Heart right ventricle (tissue), 16 donors: ENCODE measurements at regions not wholly inside any gene's neighbourhood (a gene's known extent, or its start where the extent isn't known, plus 50 kb on each side); places are given as distances from the start of the nearest gene placed in this dataset.

Experiments used
- ATAC-seq, 8 donors: fragments of 200-7000 bp; cut with Tn5 transposase; one replicate each; pipeline ENCODE4 v1.9.1; 2020; ENCODE audit warnings: mild to moderate bottlenecking in 8 of 8, moderate library complexity in 8 of 8, moderate number of reproducible peaks in 1 of 8
- DNase-seq, 2 donors: peaks; one replicate each; pipeline ENCODE4 v3.0.0-alpha.2; 2020
- H3K27ac ChIP-seq, 10 donors: fragments of 200-600 bp; sonication (generic) in 2 of 10; one replicate each; pipeline versions ENCODE4 v1.5.0 to v1.8.0; 2020 to 2022; ENCODE audit warnings: mild to moderate bottlenecking in 3 of 10
- H3K27me3 ChIP-seq, 7 donors: fragments of 200-600 bp; one replicate each; pipeline ENCODE4 v1.8.0; 2021 to 2022; ENCODE audit warnings: mild to moderate bottlenecking in 2 of 7
- H3K36me3 ChIP-seq, 9 donors: fragments of 200-600 bp; sonication (generic) in 1 of 9; one replicate each; pipeline versions ENCODE4 v1.5.0 to v1.8.0; 2020 to 2022; ENCODE audit warnings: mild to moderate bottlenecking in 2 of 9
- H3K4me1 ChIP-seq, 9 donors: fragments of 200-600 bp; sonication (generic) in 1 of 9; one replicate each; pipeline versions ENCODE4 v1.5.0 to v1.8.0; 2020 to 2022; ENCODE audit warnings: mild to moderate bottlenecking in 4 of 9
- H3K4me3 ChIP-seq, 10 donors: fragments of 200-600 bp; sonication (generic) in 2 of 10; one replicate each; pipeline versions ENCODE4 v1.5.0 to v1.8.0; 2020 to 2022; ENCODE audit warnings: mild to moderate bottlenecking in 7 of 10, moderate library complexity in 2 of 10
- H3K9me3 ChIP-seq, 11 donors: fragments of 200-600 bp in 10 of 11; sonication (generic) in 2 of 11; one replicate each; pipeline versions ENCODE4 v1.5.0 to v1.8.0; 2013 to 2022; ENCODE audit warnings: mild to moderate bottlenecking in 2 of 11, control low read depth in 1 of 11, moderate library complexity in 1 of 11
- CTCF ChIP-seq, 9 donors: fragments of 200-600 bp; sonication (generic) in 2 of 9; IDR thresholded peaks; one replicate each; pipeline versions ENCODE4 v1.5.0 to v1.8.0; 2021 to 2022; ENCODE audit warnings: antibody characterized with exemption in 9 of 9, mild to moderate bottlenecking in 5 of 9, moderate library complexity in 1 of 9
- WGBS, 2 donors: extraction: QIAGEN DNeasy Blood & Tissue Kit; methylation state at CpG; one replicate each; pipeline ENCODE4 v1.1.7; 2013; ENCODE audit warnings: inconsistent platforms in 1 of 2; 5-methylcytosine and 5-hydroxymethylcytosine counted together
- intact Hi-C, 10 donors: fragments of 100-400 bp; cut with DNase I; formaldehyde crosslinking; loops; one replicate each; pipeline versions ENCODE4 v1.11.1 to v1.14.2; 2022
- donor health status: Arrhythmogenic right ventricular cardiomyopathy.
- donor health status: ischemic (EF 13 %, LVEDD 7.1; RV severe dilation, severe dysfunction).
- donor health status: healthy with polysubstance abuse.
- donor health status: DM: no; HTN: yes; CAD: no.
- donor health status: DM: no; HTN: no; CAD: no.
- donor health status: ischemic (EF 25% LVEDD 6.9; RV normal size, moderate dysfunction).
- donor health status: ischemic (EF 25% LVEDD 5.7; RV mildly dilated, moderate dysfunction).
- donor health status: healthy.
- donor health status: DM: yes; HTN: yes; CAD: no.
- donor health status: Ischemic cardiomyopathy.
- donor health status: ischemic (EF 35%, LVEDD 5.7; RV mildly dilated, moderate dysfunction).
- donor health status: nonischemic (EF 11% LVEDD 7.7; RV severe dilation, severe dysfunction).
- donor health status: DM: yes; HTN: yes; CAD: no.
- donor health status: PGD.
- donor health status: ischemic (EF 29% LVEDD 5.4; RV normal size, mild dysfunction).
- donor health status: nonischemic (EF 23%, LVEDD 6.1; RV moderate dilation, normal function).

GRCh38 chr2:240236217-240237111 lies 96.0 kb upstream of the OTOS start:
- TF ChIP-seq CTCF (IDR thresholded peaks at IDR 0.05), result no peak
- Histone ChIP-seq H3K4me1 (peaks cover 0 to 48% (median 21%) of the 10 kb centered on the region in 9 donors), H3K27ac (peak overlapping the region; percentile 63 to 91 (median 82)), H3K4me3 (no peak overlapping the region), H3K27me3 (peaks cover 0 to 7% (median 0%) of the 10 kb centered on the region in 7 donors), H3K9me3 (peaks cover 0 to 5% (median 0%) of the 10 kb centered on the region in 11 donors), H3K36me3 (no peaks in the 10 kb centered on the region)
- WGBS, 2 donors, result 28 to 36% methylated on average over 12 of the region's 12 CpGs
- ATAC-seq, result peak; percentile 49 to 72 (median 66)
- DNase-seq, result peak; percentile 80 to 81
- intact Hi-C loops, result loop anchor here in 7 of 10 donors (1.0 to 10.0 kb wide), 9 partner anchors 15 to 136 kb away; no protein-coding TSS in a partner anchor

- peak in 6 of 8 donors; percentile 0 to 35 (median 4) for ATAC-seq
- peak overlapping the region; percentile 63 to 91 (median 82) for H3K27ac ChIP-seq
- TF ChIP-seq CTCF (IDR thresholded peaks at IDR 0.05), result no peak
- intact Hi-C loops, result loop anchor here in 6 of 10 donors (1.0 to 10.0 kb wide), 9 partner anchors 14 to 135 kb away; no protein-coding TSS in a partner anchor
- peak in 1 of 2 donors; percentile 57 for DNase-seq
- no peak overlapping the region for H3K4me3 ChIP-seq
- 10 to 20% methylated on average over 11 of the region's 11 CpGs for WGBS, 2 donors
- H3K4me1 ChIP-seq, result peaks cover 0 to 46% (median 21%) of the 10 kb centered on the region in 9 donors
- H3K9me3 ChIP-seq, result peaks cover 0 to 5% (median 0%) of the 10 kb centered on the region in 11 donors
- peaks cover 0 to 5% (median 0%) of the 10 kb centered on the region in 7 donors for H3K27me3 ChIP-seq
- no peaks in the 10 kb centered on the region for H3K36me3 ChIP-seq
Measured at GRCh38 chr2:240237609-240238174, 97.2 kb upstream of the OTOS start.

GRCh38 chr2:240238201-240238600 lies 97.7 kb upstream of the OTOS start:
- DNase-seq (no peak), ATAC-seq (no peak)
- no peaks in the 10 kb centered on the region for H3K27me3 ChIP-seq
- peak overlapping the region in 4 of 10 donors; percentile 72 to 91 (median 86) for H3K27ac ChIP-seq
- no peaks in the 10 kb centered on the region for H3K36me3 ChIP-seq
- intact Hi-C loops, result loop anchor here in 5 of 10 donors (5.0 to 10.0 kb wide), 5 partner anchors 59 to 134 kb away; no protein-coding TSS in a partner anchor
- peaks cover 0 to 5% (median 0%) of the 10 kb centered on the region in 11 donors for H3K9me3 ChIP-seq
- no peak for TF ChIP-seq CTCF (IDR thresholded peaks at IDR 0.05)
- peaks cover 0 to 43% (median 18%) of the 10 kb centered on the region in 9 donors for H3K4me1 ChIP-seq
- WGBS, 2 donors, result 82 to 90% methylated on average over 1 of the region's 1 CpG
- no peak overlapping the region for H3K4me3 ChIP-seq

- no peak overlapping the region for H3K4me3 ChIP-seq
- no peak overlapping the region for H3K27ac ChIP-seq
- TF ChIP-seq CTCF (IDR thresholded peaks at IDR 0.05), result no peak
- ATAC-seq (no peak), DNase-seq (no peak)
- peaks cover 0 to 43% (median 17%) of the 10 kb centered on the region in 9 donors for H3K4me1 ChIP-seq
- intact Hi-C loops, result loop anchor here in 5 of 10 donors (5.0 to 10.0 kb wide), 5 partner anchors 59 to 134 kb away; no protein-coding TSS in a partner anchor
- 84 to 89% methylated on average over 1 of the region's 1 CpG for whole genome bisulfite sequencing, 2 donors
- H3K36me3 ChIP-seq, result no peaks in the 10 kb centered on the region
- H3K27me3 ChIP-seq, result no peaks in the 10 kb centered on the region
- peaks cover 0 to 5% (median 0%) of the 10 kb centered on the region in 11 donors for H3K9me3 ChIP-seq
Measured at GRCh38 chr2:240238786-240239185, 98.3 kb upstream of the OTOS start.
